GM19455 (cell line): ENCODE measurements at regions not wholly inside any gene's neighbourhood (a gene's known extent, or its start where the extent isn't known, plus 50 kb on each side); places are given as distances from the start of the nearest gene placed in this dataset.

Experiments used
- ATAC-seq: cut with Tn5 transposase; IDR thresholded peaks from one replicate; pipeline ENCODE4 v1.9.1; 2021; ENCODE audit not compliant: unreplicated experiment

GRCh38 chr13:39965309-39965708, 309.8 kb downstream of the COG6 start:
- ATAC-seq: no peak

DNA sequence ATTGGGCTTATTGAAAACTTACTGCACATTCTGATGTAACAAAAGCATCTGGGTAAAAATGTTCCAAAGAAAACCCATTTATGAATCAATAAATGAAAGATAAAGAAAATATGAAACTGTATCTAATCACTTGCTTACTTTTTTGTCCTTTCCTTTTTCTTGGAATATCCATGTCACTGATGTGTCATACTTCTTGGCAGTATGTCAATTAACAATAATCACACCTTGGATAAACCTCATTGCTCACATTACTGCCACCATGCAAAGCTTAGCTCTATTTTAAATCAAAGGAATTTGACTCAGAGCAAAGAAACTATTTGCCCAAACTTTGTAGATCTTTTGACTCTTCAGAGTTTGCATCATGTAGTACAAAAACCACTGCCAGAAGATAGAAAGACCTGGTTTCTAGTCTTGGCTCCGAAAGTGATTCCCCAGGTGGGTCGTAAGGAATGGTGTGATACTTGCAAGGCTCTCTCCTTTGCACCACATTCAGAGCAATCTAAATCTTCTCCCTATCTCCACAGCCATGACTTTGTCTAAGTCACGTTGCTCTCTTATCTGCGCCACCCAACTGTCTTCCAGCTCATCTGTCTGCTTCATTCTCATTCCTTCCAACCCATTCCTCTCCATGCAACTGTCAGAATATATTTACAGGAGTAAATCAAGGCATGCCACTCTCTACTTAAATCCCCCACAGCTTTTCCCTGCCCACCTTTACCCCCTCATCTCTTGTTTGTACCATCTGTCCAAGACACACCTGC, 311.9 kb downstream of the COG6 start:
- no peak for ATAC-seq

DNA sequence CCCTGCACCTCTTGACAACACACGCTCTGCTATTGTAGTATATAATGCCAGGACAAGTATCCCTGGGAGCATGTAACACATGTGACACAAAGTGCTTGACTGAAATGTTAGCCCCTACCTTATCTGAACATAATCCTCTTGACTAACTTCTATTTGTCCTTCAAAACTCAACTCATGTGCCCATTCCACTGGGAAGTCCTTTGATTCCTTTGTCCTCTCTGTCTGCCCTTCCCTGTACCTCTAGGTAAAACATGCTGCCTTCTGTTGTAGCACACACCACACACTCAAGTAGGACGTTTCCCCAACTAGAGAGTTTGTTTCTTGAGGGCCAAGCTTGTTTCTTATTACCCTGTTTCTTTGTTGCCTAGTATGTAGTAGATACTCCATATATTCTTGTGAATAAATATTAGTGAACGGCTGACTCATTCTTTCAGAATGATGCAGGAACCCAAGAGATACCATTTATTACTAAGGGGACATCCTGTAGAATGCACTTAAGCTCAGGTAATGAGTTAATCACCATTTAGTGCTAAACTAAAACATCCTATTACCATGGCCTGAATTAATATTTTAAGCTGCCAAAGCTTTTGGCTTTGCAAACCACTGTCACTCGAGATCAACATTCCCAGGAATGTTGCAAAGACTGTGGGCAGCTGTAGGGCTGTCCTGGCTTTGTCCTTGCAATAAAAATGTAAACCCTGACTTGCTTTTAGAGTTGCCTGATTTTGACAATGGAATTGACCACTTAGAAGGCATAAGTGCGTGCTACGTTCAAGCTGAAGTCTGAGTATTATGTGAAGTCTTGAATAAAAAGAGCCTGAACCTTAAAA, 313.4 kb downstream of the COG6 start:
- ATAC-seq: no peak

GRCh38 chr13:39970177-39970846, 314.9 kb downstream of the COG6 start:
- ATAC-seq: no peak

- no peak for ATAC-seq
Measured at GRCh38 chr13:39971526-39971925, 316.1 kb downstream of the COG6 start.

GRCh38 chr13:39976481-39976880, 321.0 kb downstream of the COG6 start:
- no peak for ATAC-seq

DNA sequence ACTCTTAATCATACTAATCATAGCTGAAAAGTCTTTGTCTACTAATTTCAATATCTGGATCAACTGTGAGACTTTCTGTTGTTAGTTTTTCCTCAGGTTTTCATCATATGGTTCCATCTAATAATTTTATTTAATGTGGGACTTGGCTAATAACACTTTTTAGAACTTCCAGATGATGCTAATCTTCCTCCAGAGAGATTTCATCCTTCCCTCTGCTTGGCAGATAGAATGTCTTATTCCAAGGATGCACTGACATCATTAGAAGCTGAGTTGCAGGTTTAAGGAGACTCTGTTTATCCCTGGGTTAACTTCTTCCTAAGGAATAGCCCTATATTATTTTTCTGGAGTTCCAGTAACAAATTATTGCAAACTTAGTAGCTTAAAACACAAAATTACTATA, 325.6 kb downstream of the COG6 start:
- ATAC-seq: no peak

GRCh38 chr13:39982745-39983144, 327.3 kb downstream of the COG6 start:
- no peak for ATAC-seq

- no peak for ATAC-seq
Measured at GRCh38 chr13:39985071-39985470, 329.6 kb downstream of the COG6 start.

GRCh38 chr13:39988351-39988750, 332.9 kb downstream of the COG6 start:
- ATAC-seq: no peak

DNA sequence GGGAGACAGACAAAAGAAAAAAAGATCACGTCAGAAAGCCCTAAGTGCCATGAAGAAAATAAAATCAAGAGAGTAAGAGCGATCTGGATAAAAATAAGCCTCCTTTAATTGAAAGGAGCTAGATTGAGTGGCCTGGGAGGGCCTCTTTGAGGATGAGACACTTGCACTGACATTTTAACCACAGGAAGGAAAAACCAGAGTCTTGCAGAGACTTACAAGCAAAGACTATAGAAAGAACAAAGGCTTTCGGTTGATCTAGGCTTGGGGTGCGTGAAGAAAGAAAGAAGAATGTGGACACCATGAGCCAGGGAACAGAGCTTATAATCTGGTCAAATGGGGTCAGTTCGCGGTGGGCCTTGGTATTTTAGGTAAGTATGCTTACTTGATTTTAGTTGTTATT, 342.7 kb downstream of the COG6 start:
- ATAC-seq: no peak

GRCh38 chr13:40002016-40002415, 346.6 kb downstream of the COG6 start:
- ATAC-seq: no peak

DNA sequence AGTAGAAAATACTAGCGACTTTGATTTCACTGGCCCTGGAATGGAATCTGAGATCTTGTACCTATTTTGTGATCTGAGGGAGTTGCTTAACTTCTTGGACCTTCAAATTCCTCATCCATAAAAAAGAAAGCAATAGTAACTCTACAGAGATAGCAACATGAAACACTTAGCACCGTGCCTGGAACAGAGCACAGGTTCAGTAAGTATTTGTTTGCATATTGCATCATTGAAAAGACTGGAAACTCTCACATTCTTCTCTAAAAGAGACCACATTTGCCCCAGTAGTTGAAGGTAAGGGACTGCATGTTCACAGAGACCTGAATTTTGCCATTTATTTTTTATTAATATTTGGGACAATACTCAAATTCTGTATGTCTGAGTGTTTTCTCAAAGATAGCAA, 358.1 kb downstream of the COG6 start:
- no peak for ATAC-seq

DNA sequence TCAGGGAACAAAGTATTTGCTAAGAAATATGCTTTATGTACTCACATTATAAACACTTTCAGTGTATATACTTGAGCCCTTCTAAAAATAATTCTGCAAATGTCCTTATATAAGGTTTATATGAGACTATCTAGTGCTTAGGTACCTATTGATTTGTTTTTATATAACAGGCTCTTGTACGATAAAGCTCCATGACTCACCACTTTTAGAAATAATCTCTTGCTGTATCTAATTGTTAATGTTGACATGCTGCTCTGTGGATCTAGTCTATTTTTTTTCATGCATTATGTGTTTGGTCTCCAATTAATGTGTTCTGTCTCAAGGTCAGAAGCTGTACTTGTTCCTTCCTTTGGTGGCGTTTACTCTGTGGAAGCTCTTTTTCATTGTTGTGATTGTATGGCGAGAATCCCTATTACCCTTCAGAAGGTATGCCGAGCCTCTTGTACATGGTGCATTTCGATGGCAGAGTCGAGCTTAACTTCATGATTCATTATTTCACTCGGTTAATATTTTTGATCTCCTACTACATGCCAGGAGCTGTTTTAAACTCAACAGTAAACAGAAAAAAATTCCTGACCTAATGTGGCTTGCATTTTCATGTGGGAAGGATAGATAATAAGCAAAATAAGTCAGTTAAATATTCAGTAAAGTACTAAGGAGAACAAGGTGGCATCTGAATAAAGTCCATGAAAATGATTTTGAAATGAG, 361.6 kb downstream of the COG6 start:
- no peak for ATAC-seq

- no peak for ATAC-seq
Measured at GRCh38 chr13:40017662-40018262, 362.3 kb downstream of the COG6 start.

DNA sequence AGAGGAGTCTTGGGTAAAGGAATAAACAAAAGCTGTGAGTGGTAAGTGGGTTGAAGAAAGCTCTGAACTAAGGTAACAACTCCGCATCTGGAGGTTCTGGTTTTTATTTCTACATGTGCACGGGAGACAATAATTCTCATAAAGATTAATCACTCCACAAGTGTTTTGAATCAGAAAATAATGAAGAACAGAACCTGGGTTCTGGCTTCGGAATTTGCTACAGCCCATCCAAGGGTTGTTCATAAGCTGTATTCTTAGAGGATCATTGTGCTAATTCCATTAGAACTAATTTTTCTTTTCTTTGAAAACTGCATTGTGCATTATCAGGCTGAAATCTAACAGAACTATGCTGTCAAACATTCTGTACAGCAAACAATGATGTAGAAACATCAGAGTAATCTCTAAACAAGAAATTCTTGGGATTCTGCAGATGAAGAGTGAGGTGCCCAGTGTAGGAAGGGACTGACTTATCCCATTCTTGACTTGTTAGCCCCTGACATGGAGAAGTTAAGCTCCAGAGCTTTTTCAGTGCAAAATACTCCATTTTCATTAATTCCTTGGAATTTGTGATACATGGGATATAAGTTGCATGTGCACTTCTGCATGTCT, 368.2 kb downstream of the COG6 start:
- ATAC-seq: no peak

DNA sequence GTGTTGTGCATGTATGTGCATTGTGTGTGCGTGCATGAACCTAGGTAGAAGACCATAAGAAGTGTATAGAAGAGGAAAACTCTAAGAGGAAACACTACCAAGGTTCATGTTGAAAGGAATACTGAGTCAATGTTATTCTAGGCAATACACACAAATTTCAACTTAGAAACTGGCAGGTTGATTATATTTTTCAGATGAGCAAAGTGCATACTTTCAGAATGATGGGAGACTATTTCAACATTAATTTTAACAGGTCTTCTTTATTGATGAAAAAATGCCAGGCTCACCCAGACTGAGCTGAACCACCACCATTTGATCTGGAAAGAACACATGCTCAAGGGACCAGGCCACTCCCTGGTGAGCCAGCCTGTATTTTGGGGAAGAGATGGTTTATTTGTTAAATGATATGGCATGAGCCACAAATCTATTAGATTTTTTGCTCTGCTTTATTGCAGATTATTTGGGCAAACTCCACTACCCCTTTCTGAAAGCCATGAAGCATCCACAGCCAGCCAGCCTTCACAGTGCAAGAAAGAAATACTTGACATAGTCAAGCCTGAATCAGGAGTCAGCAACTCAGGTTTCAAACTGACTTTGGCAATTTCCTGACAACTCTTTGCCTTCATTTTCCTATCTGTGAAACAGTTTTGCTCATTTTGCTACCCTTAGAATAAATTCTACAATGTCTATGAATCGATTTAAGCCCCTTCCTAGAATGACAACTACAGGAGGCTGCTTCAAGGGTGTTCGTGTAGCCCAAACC, 368.9 kb downstream of the COG6 start:
- no peak for ATAC-seq

DNA sequence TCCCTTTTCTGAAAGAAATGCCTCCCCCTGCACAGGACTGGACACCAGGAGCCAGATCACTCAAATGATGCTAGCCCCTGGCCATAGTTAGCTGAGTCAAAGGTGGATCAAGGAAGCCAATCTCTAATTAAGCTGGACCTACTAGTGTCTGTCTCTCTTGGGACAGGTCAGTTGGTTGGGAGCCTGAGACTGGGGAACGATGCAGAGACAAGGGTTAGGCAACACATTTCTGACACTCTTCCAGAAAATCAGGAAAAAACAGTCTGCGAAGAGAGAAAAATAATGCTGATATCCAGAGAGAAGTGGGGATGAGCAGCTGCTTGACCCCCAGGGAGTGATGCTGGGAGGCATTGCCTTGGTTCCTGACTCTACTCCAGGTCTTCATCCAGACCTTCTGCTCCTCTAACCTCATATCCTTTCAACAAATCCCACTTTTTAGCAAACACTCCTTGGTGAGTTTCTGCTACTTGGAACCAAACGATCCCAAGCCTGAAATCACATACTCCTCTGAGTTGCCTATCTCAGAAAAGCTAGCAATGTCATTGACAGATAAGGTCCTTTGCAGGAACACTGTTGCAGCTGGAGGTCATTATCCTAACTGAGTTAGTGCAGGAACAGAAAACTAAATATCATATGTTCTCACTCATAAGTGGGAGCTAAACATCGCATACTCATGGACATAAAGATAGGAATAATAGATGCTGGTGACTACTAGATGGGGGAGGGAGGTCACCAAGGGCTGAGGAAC, 369.7 kb downstream of the COG6 start:
- ATAC-seq: no peak

- peak; percentile 97 for ATAC-seq
Measured at GRCh38 chr13:40026174-40026585, 370.7 kb downstream of the COG6 start.
